B cell (primary cell): ENCODE measurements at regions not wholly inside any gene's neighbourhood (a gene's known extent, or its start where the extent isn't known, plus 50 kb on each side); places are given as distances from the start of the nearest gene placed in this dataset.

ENCODE experiments used
- ATAC-seq: fragments of 200-7000 bp; cut with Tn5 transposase; one replicate; pipeline ENCODE4 v1.10.0; 2021; ENCODE audit warnings: low read depth, mild to moderate bottlenecking, moderate number of reproducible peaks, moderate library complexity
- CTCF ChIA-PET: fragments of 350-600 bp; sonication (Branson Sonifier 250); formaldehyde crosslinking; loops from one replicate; lab custom pipeline; 2021; ENCODE audit warnings: antibody characterized with exemption, inconsistent platforms; lab: Charles Lee
- POLR2A ChIA-PET: fragments of 350-600 bp; sonication (Branson Sonifier 250); formaldehyde crosslinking; loops from one replicate; lab custom pipeline; 2021; ENCODE audit warnings: antibody characterized with exemption; lab: Charles Lee
- DNase-seq: peaks from one replicate; pipeline ENCODE4 v3.0.0; 2013
- H2AFZ ChIP-seq: 2 replicates; pipeline ENCODE4 v1.6.1; 2012; ENCODE audit warnings: mild to moderate bottlenecking, low read depth, low read length; ENCODE audit not compliant: insufficient read depth, poor library complexity, severe bottlenecking
- H3K27ac ChIP-seq, 2 donors: 1 replicate in 1 of 2; 2 replicates in 1 of 2; pipeline ENCODE4 v1.5.1; 2012 to 2013; ENCODE audit warnings: low read length in 2 of 2, mild to moderate bottlenecking in 2 of 2, moderate library complexity in 1 of 2
- H3K27me3 ChIP-seq, 4 experiments: fragments of 200-600 bp in 1 of 4; sonication (generic) in 1 of 4; replicated peaks in 1 of 4; 1 replicate in 2 of 4; 2 replicates in 2 of 4; pipeline versions ENCODE4 v1.6.1 to v1.7.0; 2013 to 2016; ENCODE audit warnings: low read length in 3 of 4, mild to moderate bottlenecking in 2 of 4, mixed read lengths in 1 of 4, moderate library complexity in 1 of 4; ENCODE audit not compliant: insufficient read depth in 4 of 4, control insufficient read depth in 3 of 4; ENCODE audit errors: control extremely low read depth in 1 of 4
- H3K36me3 ChIP-seq, 2 experiments: replicated peaks in 1 of 2; 1 replicate in 1 of 2; 2 replicates in 1 of 2; pipeline versions ENCODE4 v1.6.1 to v1.7.1; 2013; ENCODE audit warnings: low read length in 1 of 2; ENCODE audit not compliant: insufficient read depth in 2 of 2, control insufficient read depth in 1 of 2; ENCODE audit errors: control extremely low read depth in 1 of 2, extremely low read depth in 1 of 2
- H3K4me1 ChIP-seq, 2 donors: fragments of 200-600 bp in 1 of 2; sonication (generic) in 1 of 2; 1 replicate in 1 of 2; 2 replicates in 1 of 2; pipeline versions ENCODE4 v1.5.1 to v1.6.1; 2013 to 2017; ENCODE audit warnings: low read length in 2 of 2; ENCODE audit not compliant: control insufficient read depth in 2 of 2, insufficient read depth in 2 of 2
- H3K4me2 ChIP-seq: replicated peaks from 2 replicates; pipeline ENCODE3; 2012; ENCODE audit warnings: mild to moderate bottlenecking, low read depth, low read length; ENCODE audit not compliant: poor library complexity, severe bottlenecking
- H3K4me3 ChIP-seq, 5 experiments: fragments of 200-600 bp in 1 of 5; sonication (generic) in 1 of 5; 1 replicate in 3 of 5; 2 replicates in 2 of 5; pipeline versions ENCODE4 v1.5.1 to v1.7.0; 2011 to 2016; ENCODE audit warnings: low read length in 4 of 5, mild to moderate bottlenecking in 4 of 5, low read depth in 2 of 5, control low read depth in 1 of 5, moderate library complexity in 1 of 5; ENCODE audit not compliant: insufficient read depth in 1 of 5; ENCODE audit errors: control extremely low read depth in 1 of 5, extremely low read depth in 1 of 5
- H3K79me2 ChIP-seq: fragments of 200-600 bp; sonication (generic); one replicate; pipeline ENCODE4 v1.6.0; 2016; ENCODE audit warnings: low read length; ENCODE audit not compliant: control insufficient read depth, insufficient read depth
- H3K9ac ChIP-seq: fragments of 200-600 bp; sonication (generic); 2 replicates; pipeline ENCODE4 v1.6.1; 2017; ENCODE audit warnings: mild to moderate bottlenecking, low read length, moderate library complexity
- H3K9me3 ChIP-seq, 3 donors: one replicate each; pipeline versions ENCODE4 v1.6.1 to v1.7.1; 2013; ENCODE audit warnings: low read length in 2 of 3; ENCODE audit not compliant: control insufficient read depth in 2 of 3, insufficient read depth in 1 of 3; ENCODE audit errors: control extremely low read depth in 1 of 3
- H4K20me1 ChIP-seq: 2 replicates; pipeline ENCODE4 v1.6.0; 2012; ENCODE audit warnings: mild to moderate bottlenecking, low read length; ENCODE audit not compliant: insufficient read depth, control insufficient read depth, poor library complexity, severe bottlenecking
- H3K27ac Mint-ChIP-seq: one replicate; pipeline ENCODE4 v1.8.0; 2021; ENCODE audit warnings: mixed read lengths
- H3K27me3 Mint-ChIP-seq: one replicate; pipeline ENCODE4 v1.8.0; 2021; ENCODE audit warnings: mixed read lengths
- H3K4me1 Mint-ChIP-seq: one replicate; pipeline ENCODE4 v1.8.0; 2021; ENCODE audit warnings: mixed read lengths
- H3K4me3 Mint-ChIP-seq: one replicate; pipeline ENCODE4 v1.8.0; 2021; ENCODE audit warnings: mixed read lengths
- H3K9me3 Mint-ChIP-seq: one replicate; pipeline ENCODE4 v1.8.0; 2022; ENCODE audit warnings: mixed read lengths; ENCODE audit not compliant: insufficient read depth
- CTCF ChIP-seq: fragments of 200-600 bp; IDR thresholded peaks from one replicate; pipeline ENCODE4 v1.8.0; 2022; ENCODE audit warnings: antibody characterized with exemption, mild to moderate bottlenecking
- EZH2 ChIP-seq: IDR thresholded peaks from 2 replicates; pipeline ENCODE4 v1.6.1; 2012; ENCODE audit warnings: borderline replicate concordance, low read depth, mild to moderate bottlenecking, moderate library complexity, low read length; ENCODE audit not compliant: insufficient read depth, poor library complexity, severe bottlenecking
- WGBS: methylation state at CpG from one replicate; pipeline ENCODE4 v1.1.5; 2013; ENCODE audit warnings: missing lambda C conversion rate; ENCODE audit not compliant: insufficient coverage; 5-methylcytosine and 5-hydroxymethylcytosine counted together
- intact Hi-C: fragments of 100-400 bp; cut with micrococcal nuclease; formaldehyde crosslinking; loops from one replicate; pipeline ENCODE4 v1.10.0; 2022

- H3K4me3 ChIP-seq: no peak overlapping the region
- H3K27me3 Mint-ChIP-seq: no peaks in the 10 kb centered on the region
- TF ChIP-seq CTCF (no peak), EZH2 (no peak)
- CTCF ChIA-PET: no interaction called here
- ATAC-seq (no peak), DNase-seq (no peak)
- no peaks in the 10 kb centered on the region for H3K79me2 ChIP-seq
- no peaks in the 10 kb centered on the region for H3K27me3 ChIP-seq
- H3K9ac ChIP-seq: no peak overlapping the region
- H3K27ac ChIP-seq: no peak overlapping the region
- no peak overlapping the region for H3K27ac Mint-ChIP-seq
- peaks cover 0 to 7% (median 7%) of the 10 kb centered on the region in 3 donors for H3K9me3 ChIP-seq
- POLR2A ChIA-PET: no interaction called here
- no CpG with 5 or more reads among the region's 3 CpGs for WGBS
- no peak overlapping the region for H3K4me3 Mint-ChIP-seq
- peaks cover 9% of the 10 kb centered on the region for H3K9me3 Mint-ChIP-seq
- H3K4me2 ChIP-seq: no peak overlapping the region
- intact Hi-C loops: loop anchor here (10.0 kb wide), 1 partner anchor 49 kb away; no protein-coding TSS in a partner anchor
- no peaks in the 10 kb centered on the region for H4K20me1 ChIP-seq
- H2AFZ ChIP-seq: no peak overlapping the region
- no peaks in the 10 kb centered on the region for H3K4me1 Mint-ChIP-seq
- H3K36me3 ChIP-seq: no peaks in the 10 kb centered on the region
- no peaks in the 10 kb centered on the region for H3K4me1 ChIP-seq
These were observed 67.3 kb upstream of the ATP2B1 start for GRCh38 chr12:89775986-89776365.

- H4K20me1 ChIP-seq: no peaks in the 10 kb centered on the region
- TF ChIP-seq EZH2 (no peak), CTCF (no peak)
- no peak overlapping the region for H3K9ac ChIP-seq
- no peaks in the 10 kb centered on the region for H3K79me2 ChIP-seq
- H3K4me2 ChIP-seq: no peak overlapping the region
- ChIA-PET POLR2A (no interaction called here), CTCF (interaction anchor here (1.2 kb wide), 1 partner anchor 22 kb away, joined by 3 read pairs; no protein-coding TSS in a partner anchor)
- no peaks in the 10 kb centered on the region for H3K27me3 ChIP-seq
- H3K27ac ChIP-seq: no peak overlapping the region
- no peak overlapping the region for H2AFZ ChIP-seq
- no peaks in the 10 kb centered on the region for H3K36me3 ChIP-seq
- H3K27me3 Mint-ChIP-seq: no peaks in the 10 kb centered on the region
- H3K4me3 Mint-ChIP-seq: no peak overlapping the region
- peaks cover under 1 to 4% of the 10 kb centered on the region in 2 donors for H3K4me1 ChIP-seq
- 100% methylated on average over 1 of the region's 6 CpGs for WGBS
- peaks cover 9% of the 10 kb centered on the region for H3K9me3 Mint-ChIP-seq
- H3K27ac Mint-ChIP-seq: no peak overlapping the region
- DNase-seq (no peak), ATAC-seq (no peak)
- no peak overlapping the region for H3K4me3 ChIP-seq
- intact Hi-C loops: loop anchor here (10.0 kb wide), 1 partner anchor 49 kb away; no protein-coding TSS in a partner anchor
- peaks cover 2% of the 10 kb centered on the region for H3K4me1 Mint-ChIP-seq
- peaks cover 0 to 7% (median 7%) of the 10 kb centered on the region in 3 donors for H3K9me3 ChIP-seq
These were observed 66.7 kb upstream of the ATP2B1 start for GRCh38 chr12:89775063-89775985.
